ENCODE measurements at regions not wholly inside any gene's neighbourhood (a gene's known extent, or its start where the extent isn't known, plus 50 kb on each side); places are given as distances from the start of the nearest gene placed in this dataset.

DNA sequence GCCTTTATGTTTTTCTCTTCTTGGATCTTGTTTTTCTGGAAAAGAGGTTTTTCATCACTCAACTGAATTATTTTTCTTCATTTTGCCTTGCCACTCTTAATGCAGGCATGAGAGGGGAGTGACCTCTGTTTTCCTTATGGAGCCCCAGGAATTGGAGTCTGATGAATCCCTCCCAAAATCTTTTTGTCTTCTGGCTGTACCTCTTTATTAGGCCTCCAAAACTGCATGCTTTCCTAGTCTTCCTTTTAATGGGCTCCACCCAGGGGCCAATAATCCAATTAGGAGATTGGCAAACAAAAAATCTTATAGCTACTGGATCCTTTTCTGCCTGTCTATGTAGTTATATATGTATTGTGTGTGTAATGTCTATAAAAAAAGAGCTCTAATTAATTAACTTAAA is 192.4 kb upstream of the PEX5L start:
- no TSS peak for BruUV-seq (replicated peaks)
- Histone ChIP-seq H3K9me3 (replicated peaks; ENCODE audit: control insufficient read depth, insufficient read depth, low read depth, low read length) (no peaks in the 10 kb centered on the region; the same call in 1 of the 2 replicates), H3K9me1 (ENCODE audit: control insufficient read depth, insufficient read depth, low read length) (no peaks in the 10 kb centered on the region), H3K79me2 (ENCODE audit: control insufficient read depth, insufficient read depth, low read length) (no peaks in the 10 kb centered on the region), H3K4me1 (replicated peaks in 1 of 2; ENCODE audit: control insufficient read depth in 2 of 2, insufficient read depth in 2 of 2, low read length in 2 of 2) (no peaks in the 10 kb centered on the region), H3K4me3 (no peak overlapping the region), H4K20me1 (replicated peaks; ENCODE audit: control insufficient read depth, insufficient read depth, low read length) (no peaks in the 10 kb centered on the region), H3K9ac (ENCODE audit: insufficient read depth in 1 of 2, low read depth in 2 of 2, low read length in 2 of 2) (no peak overlapping the region), H3K27ac (ENCODE audit: extremely low read depth, low read depth, low read length) (no peak overlapping the region), H3K4me2 (ENCODE audit: insufficient read depth, low read length) (no peak overlapping the region), H3K36me3 (ENCODE audit: control insufficient read depth, insufficient read depth, low read length) (no peaks in the 10 kb centered on the region), H2AFZ (ENCODE audit: low read depth, low read length) (no peak overlapping the region), H3K27me3 (ENCODE audit: control insufficient read depth in 2 of 2, insufficient read depth in 2 of 2, low read length in 2 of 2) (no peaks in the 10 kb centered on the region)
- in situ Hi-C loops (cut with MboI) (no loop called here), intact Hi-C loops (cut with micrococcal nuclease) (no loop called here)
- ChIA-PET CTCF (ENCODE audit: low intra/inter-chr PET ratio) (no interaction called here), POLR2A (no interaction called here)
- FAIRE-seq (no peak), ATAC-seq (no peak), DNase-seq (ENCODE audit: extremely low read depth in 1 of 4, low spot score in 3 of 4) (peak in 2 of 4 experiments; percentile 8 to 13)
- peak; percentile 91 for TF ChIP-seq ZFP36 (IDR thresholded peaks at IDR 0.05; ENCODE audit: low read depth, low read length, partially characterized antibody)
- no peak for TF ChIP-seq CBFA2T2 (conservative IDR thresholded peaks at IDR 0.05)

DNA sequence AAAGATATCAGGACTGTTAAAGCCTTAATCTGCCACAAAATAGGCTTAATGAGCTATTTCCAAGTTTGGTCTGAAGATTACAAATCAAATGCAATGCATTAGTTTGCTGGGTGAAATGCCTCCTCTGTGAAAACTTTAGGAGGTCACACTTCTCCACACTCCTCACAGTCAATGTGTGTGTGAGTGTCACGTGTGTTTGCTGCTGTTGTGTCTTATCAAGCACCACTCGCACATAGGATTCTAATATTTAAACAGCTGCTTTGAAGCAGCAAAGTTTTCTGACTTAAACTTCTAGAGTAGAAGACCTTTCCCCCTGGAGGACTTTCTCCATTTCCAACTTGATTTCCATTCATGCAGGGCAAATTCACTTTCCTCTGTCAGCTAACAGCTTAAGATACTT is 203.2 kb upstream of the PEX5L start:
- no peak overlapping the region for H3K4me3 ChIP-seq
- in situ Hi-C loops (cut with MboI) = no loop called here
- FAIRE-seq (no peak), ATAC-seq (no peak), DNase-seq (ENCODE audit: extremely low read depth in 1 of 4, low spot score in 3 of 4) (no peak)
- H3K79me2 ChIP-seq (ENCODE audit: control insufficient read depth, insufficient read depth, low read length) = no peaks in the 10 kb centered on the region
- no peak overlapping the region for H3K27ac ChIP-seq (ENCODE audit: extremely low read depth, low read depth, low read length)
- no peak overlapping the region for H3K9ac ChIP-seq (ENCODE audit: insufficient read depth in 1 of 2, low read depth in 2 of 2, low read length in 2 of 2)
- H3K4me2 ChIP-seq (ENCODE audit: insufficient read depth, low read length) = no peak overlapping the region
- TF ChIP-seq KDM1A (IDR thresholded peaks at IDR 0.05) (no peak), ZNF444 (CRISPR knock-in tag; IDR thresholded peaks at IDR 0.05) (no peak), CBX1 (IDR thresholded peaks at IDR 0.05; ENCODE audit: low read depth) (no peak), RAD21 (CRISPR knock-in tag; conservative IDR thresholded peaks at IDR 0.05 in 1 of 2, IDR thresholded peaks at IDR 0.05 in 1 of 2) (no peak), GABPB1 (CRISPR knock-in tag; IDR thresholded peaks at IDR 0.05) (no peak), FOXK2 (conservative IDR thresholded peaks at IDR 0.05 in 1 of 2, IDR thresholded peaks at IDR 0.05 in 1 of 2; ENCODE audit: low read depth in 2 of 2) (no peak), PRMT5 (CRISPR knock-in tag; IDR thresholded peaks at IDR 0.05) (no peak), GATAD2B (IDR thresholded peaks at IDR 0.05; ENCODE audit: borderline replicate concordance) (no peak), CREB1 (IDR thresholded peaks at IDR 0.05) (no peak), CREB1 (CRISPR knock-in tag; IDR thresholded peaks at IDR 0.05) (no peak), ZNF696 (CRISPR knock-in tag; conservative IDR thresholded peaks at IDR 0.05) (no peak), SMAD2 (IDR thresholded peaks at IDR 0.05; ENCODE audit: low read depth, low read length) (no peak)
- TF ChIP-seq, protein P1, sequence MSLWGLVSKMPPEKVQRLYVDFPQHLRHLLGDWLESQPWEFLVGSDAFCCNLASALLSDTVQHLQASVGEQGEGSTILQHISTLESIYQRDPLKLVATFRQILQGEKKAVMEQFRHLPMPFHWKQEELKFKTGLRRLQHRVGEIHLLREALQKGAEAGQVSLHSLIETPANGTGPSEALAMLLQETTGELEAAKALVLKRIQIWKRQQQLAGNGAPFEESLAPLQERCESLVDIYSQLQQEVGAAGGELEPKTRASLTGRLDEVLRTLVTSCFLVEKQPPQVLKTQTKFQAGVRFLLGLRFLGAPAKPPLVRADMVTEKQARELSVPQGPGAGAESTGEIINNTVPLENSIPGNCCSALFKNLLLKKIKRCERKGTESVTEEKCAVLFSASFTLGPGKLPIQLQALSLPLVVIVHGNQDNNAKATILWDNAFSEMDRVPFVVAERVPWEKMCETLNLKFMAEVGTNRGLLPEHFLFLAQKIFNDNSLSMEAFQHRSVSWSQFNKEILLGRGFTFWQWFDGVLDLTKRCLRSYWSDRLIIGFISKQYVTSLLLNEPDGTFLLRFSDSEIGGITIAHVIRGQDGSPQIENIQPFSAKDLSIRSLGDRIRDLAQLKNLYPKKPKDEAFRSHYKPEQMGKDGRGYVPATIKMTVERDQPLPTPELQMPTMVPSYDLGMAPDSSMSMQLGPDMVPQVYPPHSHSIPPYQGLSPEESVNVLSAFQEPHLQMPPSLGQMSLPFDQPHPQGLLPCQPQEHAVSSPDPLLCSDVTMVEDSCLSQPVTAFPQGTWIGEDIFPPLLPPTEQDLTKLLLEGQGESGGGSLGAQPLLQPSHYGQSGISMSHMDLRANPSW (CRISPR knock-in tag; IDR thresholded peaks at IDR 0.05) = no peak
- TF ChIP-seq, protein P2, sequence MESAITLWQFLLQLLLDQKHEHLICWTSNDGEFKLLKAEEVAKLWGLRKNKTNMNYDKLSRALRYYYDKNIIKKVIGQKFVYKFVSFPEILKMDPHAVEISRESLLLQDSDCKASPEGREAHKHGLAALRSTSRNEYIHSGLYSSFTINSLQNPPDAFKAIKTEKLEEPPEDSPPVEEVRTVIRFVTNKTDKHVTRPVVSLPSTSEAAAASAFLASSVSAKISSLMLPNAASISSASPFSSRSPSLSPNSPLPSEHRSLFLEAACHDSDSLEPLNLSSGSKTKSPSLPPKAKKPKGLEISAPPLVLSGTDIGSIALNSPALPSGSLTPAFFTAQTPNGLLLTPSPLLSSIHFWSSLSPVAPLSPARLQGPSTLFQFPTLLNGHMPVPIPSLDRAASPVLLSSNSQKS (CRISPR knock-in tag; IDR thresholded peaks at IDR 0.05) = no peak
- no TSS peak for BruUV-seq (replicated peaks)
- no peaks in the 10 kb centered on the region for H3K36me3 ChIP-seq (ENCODE audit: control insufficient read depth, insufficient read depth, low read length)
- no peaks in the 10 kb centered on the region for H3K4me1 ChIP-seq (replicated peaks in 1 of 2; ENCODE audit: control insufficient read depth in 2 of 2, insufficient read depth in 2 of 2, low read length in 2 of 2)
- no peaks in the 10 kb centered on the region for H4K20me1 ChIP-seq (replicated peaks; ENCODE audit: control insufficient read depth, insufficient read depth, low read length)
- no peaks in the 10 kb centered on the region for H3K27me3 ChIP-seq (ENCODE audit: control insufficient read depth in 2 of 2, insufficient read depth in 2 of 2, low read length in 2 of 2)
- H2AFZ ChIP-seq (ENCODE audit: low read depth, low read length) = no peak overlapping the region
- intact Hi-C loops (cut with micrococcal nuclease) = no loop called here
- 0% methylated on average over 2 of the region's 2 CpGs for WGBS (ENCODE audit: insufficient coverage, low coverage, missing lambda C conversion rate)
- H3K9me3 ChIP-seq (replicated peaks; ENCODE audit: control insufficient read depth, insufficient read depth, low read depth, low read length) = no peaks in the 10 kb centered on the region
- ChIA-PET CTCF (ENCODE audit: low intra/inter-chr PET ratio) (no interaction called here), POLR2A (no interaction called here)
- H3K9me1 ChIP-seq (ENCODE audit: control insufficient read depth, insufficient read depth, low read length) = no peaks in the 10 kb centered on the region
